Right renal pelvis (tissue), 4 donors: ENCODE measurements at regions not wholly inside any gene's neighbourhood (a gene's known extent, or its start where the extent isn't known, plus 50 kb on each side); places are given as distances from the start of the nearest gene placed in this dataset.
A peak's percentile ranks its signal among the peaks of the same experiment; 100 is the strongest.

Experiments used
- DNase-seq, 4 donors: peaks; one replicate each; pipeline ENCODE4 v3.0.0-alpha.2; 2013; ENCODE audit warnings: low read depth in 4 of 4, low spot score in 3 of 4, missing footprints in 1 of 4

DNA sequence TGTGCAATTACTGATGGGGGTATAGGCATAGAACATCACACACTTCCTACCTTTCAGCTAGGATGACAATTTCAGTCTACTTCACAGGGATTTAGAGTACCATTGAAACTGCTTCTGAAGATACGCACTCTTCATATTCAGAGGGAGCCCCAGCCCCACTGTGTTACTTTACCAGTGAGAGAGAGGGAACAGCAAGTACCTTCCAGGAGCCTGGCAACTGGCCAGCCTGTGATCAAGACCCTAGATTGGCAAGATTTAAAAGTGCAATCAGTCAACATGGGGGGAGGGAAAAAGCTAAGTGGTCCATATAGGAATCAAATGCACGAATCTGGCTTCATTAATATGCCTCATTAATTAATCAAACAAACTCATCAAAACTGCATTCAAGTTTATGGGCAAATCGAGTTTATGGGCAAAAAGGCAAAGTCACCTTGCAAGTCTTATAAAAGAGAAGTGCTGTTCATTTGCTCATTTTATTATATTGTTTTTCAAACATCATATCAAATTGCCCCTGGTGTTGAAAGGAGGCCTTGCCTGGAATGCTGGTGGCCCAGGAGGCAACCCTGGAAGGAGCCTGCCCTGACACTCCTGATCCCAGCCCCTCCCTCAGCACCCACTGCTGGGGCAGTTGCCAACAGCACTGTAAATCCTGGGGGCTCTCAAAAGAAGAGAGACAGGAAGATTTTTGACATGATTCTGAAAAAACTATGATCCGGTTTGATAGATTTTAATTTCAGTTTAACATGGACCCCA, 184.9 kb upstream of the DPT start:
- DNase-seq, result no peak

DNA sequence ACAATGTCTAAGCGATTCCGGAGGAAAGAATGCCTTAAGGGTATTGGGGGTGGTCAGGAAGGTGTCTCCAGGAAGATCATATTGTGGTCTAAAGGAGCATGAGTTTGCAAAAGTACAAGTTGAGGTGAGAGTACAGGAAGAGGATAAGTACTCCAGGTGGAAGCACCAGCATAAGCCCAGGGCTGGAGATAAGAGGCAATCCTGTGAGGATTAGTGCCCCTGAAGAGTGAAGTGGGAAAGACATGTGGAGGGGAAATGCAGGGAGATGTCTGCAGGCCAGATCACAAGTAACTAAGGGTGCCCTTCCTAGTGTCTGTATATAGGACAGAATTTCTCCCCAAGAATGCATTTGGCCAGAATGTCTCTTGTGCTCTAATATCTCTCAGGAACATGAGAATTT, 188.3 kb upstream of the DPT start:
- no peak for DNase-seq

DNA sequence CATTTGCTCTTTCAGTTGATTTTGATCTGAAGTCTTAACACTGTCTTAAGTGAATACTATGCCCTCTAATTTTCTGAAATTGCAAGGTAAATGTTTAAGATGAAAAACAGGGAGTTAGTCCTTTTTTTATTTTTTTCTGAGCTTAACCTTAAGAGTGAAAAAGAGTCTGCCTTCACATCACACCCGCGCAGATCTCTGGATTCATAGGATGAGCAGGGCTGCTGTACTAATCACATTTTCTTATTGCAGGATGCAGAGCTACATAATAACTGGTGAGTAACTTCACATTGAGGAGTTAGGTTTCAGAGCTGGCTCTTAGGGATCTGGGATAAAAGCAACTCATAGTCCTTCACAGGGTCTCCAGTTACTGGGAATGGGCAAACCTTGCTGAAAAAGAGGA, 188.7 kb upstream of the ATP1B1 start:
- no peak for DNase-seq

DNA sequence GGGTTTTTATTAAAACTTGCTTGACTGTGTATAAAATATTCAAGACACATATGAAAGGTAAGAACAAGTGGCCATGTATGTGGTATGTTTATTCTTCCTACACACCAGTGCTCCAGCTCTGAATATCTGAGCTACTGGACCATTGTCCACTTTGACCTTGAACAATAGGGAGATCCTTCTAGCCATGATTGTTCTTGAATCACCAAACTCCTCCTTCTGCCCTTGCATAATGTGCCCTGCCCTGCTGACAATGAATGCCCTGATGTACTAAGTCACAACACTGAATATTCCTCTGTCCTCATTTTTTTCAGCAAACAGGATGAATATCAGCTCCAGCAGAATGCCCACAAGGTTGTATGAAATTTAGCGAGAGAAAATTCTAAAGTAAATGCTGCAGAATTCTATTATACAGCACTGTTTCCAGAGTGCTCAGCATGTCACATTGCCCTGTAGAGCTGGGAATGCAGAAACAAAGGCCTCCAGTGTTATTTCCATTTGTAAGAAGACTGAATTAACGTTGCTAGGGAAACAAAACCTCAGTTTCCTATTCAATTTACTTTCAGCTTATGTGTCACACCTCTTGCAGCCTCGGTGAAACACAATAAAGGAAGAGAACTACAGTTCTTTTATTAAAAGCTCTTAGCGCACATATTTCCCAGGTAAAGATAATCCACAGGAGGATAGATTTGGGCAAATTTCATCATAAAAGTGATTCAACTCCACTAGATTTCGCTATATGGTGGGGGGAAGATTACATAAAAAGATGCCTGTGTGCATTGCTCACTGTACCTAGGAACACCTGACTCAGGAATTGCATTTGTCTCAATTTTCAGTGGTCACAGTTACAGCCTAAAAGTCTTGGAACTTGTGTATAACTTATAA, 187.4 kb upstream of the ATP1B1 start:
- DNase-seq, result no peak

DNA sequence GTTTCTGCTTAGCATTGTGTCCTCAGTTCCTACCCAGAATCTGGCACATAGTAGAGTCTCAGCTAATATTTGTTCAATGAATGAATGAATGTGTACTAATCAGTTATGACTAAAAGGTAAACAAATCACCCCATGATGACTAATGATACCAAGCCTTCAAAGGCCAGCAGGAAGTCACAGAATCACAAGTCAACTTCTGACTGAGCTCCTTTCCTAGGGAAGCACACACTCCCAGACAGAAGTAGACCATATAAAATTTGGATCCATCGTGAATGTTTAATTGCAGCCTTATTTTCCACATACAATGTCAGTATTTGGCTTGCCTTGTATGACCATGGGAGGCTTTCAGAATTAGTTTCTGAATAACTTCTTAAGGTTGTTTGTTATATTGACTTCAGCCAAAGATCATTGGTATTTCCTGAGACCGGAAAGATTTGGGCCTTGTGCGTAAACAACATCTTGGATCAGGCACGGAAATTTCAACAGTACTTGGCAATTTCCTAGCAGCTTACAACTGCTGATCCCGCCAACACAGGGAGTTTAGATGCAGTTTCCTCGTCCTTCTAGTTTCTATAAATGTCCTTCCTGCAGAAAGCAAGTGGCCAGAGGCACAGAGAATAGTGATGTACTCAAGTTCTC, 185.9 kb upstream of the ATP1B1 start:
- DNase-seq, result no peak

DNA sequence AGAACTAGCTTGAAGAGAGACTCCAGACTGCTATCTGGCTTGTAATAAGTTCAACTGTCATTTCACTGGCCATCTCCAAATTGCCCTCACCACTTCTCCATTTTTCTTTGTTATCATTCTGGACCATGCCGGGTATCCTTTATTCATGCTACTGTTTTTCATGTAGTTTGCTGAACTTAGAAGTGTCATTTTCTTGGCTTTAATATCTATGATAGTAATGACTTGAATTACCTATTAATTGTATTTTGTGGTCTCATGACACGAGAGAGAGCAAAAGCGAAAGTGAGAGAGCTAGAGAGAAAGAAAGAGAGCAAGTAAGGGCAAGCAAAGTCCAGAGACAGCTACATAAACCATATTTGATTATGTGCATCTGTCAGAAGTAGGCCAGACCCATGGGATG, 184.9 kb upstream of the ATP1B1 start:
- DNase-seq, result no peak

DNA sequence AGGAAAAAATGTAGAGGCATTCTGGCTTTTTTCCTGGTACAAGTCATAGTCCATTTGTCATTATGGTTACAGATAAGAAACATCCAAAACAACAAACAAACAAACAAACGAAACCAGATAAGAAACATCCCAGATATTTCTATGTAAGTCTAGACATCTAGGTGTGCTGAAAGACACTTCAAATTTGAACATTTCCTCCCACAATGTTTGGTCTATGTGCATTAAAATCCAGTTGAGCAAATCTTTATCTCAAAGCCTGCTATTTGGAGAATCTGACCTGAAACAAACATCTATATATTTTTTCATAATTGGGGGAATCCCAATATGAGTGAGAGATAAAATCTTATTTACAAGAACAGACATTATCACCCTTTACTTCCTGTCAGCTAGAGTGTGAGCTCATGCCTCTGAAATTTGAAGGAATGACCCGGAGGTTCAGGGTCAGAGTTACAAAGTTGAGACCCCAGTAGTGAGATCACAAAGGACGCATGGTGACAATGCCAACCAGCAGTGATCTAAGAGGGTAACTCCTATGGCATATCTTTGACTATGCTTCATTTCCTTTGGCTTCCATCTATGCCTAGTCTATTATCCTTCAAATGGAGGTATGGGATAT, 182.9 kb upstream of the ATP1B1 start:
- DNase-seq, result no peak

DNA sequence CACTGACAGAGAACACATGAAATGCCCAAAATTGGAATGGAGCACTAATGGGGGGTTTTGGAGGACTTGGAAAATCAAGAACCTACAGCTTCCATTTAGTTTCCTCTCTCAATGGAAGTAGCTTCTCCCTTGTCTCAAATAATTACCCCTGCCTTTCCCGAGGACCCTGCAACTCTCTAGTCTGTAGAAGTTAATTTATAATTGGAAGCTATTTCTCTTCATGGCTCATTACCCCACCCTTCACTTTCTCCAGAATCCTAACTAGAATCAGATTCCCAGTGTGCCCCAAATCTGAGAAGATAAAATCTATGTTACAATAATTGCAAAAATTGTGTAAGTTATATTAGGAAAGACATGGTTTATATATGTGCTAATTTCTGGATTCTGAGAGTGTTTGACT, 181.5 kb upstream of the ATP1B1 start:
- DNase-seq, result no peak

DNA sequence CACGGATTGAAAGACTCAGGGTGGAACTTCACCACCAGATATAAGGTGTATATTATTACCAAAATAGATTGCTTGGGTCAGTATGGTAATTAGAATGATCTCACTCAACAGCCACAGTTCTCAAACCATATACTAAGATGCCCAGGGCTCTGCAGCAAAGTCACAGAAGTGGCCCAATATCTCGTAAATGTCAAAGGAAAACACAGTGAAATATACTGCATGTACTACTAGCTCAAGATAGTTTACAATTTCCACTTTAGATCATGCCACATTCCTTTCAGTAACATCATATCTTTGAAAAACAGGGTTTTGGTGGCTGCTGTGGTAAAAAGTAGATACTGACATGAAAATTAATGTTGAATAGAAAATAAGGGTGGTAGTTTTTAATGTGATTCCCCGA, 180.3 kb upstream of the ATP1B1 start:
- DNase-seq, result no peak

DNA sequence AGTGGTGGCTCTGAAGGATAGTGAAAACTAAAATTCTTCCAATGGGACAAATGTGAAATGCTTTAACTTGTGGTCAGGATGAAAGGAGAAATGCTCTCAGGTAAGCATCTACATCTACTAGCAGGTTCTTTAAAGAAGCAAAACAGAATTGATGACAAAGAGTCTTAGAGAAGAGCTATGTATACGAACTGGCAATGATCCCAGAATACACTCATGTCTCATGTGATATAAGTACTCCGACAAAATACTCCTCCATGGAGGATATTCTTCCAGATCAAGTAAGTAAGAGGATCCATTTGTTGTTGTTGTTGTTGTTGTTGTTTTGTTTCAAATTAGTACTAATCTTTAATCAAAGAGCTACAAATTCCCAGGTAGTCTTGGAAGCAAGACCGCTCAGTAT, 174.0 kb upstream of the ATP1B1 start:
- DNase-seq, result no peak

DNA sequence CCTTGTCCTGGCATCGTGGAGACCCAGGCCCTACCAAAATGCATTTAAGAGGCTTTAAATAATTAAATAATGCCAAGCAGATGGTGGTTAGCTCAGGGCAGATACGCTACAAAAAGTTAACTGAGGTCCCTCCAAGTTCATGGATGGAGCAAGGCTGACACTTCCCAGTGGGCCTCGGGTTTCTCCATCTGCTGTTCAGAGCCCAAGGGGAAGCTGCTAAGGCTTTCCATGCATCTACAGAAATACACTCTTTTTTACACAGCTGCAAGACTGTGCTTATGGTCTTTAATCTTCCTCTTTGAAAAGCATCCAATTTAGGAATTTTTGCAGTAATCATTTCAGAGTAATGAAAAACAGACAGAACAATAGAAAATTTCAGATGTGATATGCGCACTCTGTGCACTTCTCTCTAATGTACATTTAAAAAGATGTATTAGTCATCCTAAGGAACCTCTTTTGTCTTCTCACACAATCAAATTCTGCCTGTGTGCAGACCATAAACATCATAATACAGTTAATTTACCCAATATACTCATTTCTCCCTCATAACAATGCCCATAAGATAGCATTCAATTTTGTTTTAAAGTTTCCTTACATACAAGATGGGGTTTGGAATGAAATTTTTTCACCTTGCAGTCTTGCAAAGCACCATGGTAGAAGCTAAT, 173.2 kb upstream of the ATP1B1 start:
- DNase-seq, result no peak

DNA sequence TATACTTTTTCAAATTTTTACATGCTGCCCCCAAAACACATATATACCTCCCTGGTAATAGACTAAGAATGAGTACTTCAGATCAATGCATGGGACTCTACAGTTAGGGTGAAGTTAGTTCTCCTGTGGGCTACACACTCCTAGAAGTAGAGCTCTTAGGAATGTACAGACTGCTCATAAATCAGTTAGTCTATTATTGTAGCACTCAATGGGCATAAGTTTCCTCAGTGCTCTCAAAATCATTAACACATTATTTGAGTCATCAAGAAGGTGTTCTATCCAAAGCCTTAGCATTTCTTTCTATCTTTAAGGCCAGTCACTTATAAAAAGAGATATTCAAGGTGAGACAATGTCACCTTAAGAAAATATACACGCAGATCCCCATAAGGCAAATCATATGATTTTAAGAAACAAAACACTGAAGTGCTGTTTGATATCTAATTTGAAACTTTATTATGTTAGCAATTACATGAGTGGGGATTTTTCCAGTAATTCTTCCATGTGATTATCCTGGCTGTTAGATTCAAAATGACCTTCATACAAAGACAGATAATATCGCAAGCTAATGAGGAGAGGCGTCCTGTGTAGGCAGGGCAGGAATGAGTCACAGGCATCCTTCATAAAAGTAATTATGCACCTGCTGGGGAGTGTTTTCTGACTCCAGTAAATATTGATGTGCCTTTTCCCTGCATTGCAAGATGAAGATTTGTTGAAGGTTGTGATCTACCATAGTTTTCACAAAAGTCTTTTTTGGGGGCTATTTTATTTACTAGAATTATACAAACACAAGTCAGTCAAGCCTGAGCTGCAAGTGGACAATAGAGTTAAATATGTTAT, 167.2 kb upstream of the ATP1B1 start:
- DNase-seq, result no peak

DNA sequence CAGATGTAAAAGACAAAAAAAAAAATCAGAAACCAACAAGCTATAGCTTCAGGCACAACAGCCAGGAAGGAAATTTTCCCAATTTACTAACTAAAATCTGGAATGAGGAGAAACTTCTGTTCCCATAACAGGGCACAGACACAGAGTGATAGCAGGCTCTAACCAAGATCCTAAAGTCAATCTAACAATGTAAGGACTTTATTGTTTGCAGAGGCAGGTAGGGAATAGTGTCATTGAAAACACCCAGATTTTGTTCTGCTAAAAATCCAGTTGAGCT, 166.6 kb upstream of the ATP1B1 start:
- no peak for DNase-seq

DNA sequence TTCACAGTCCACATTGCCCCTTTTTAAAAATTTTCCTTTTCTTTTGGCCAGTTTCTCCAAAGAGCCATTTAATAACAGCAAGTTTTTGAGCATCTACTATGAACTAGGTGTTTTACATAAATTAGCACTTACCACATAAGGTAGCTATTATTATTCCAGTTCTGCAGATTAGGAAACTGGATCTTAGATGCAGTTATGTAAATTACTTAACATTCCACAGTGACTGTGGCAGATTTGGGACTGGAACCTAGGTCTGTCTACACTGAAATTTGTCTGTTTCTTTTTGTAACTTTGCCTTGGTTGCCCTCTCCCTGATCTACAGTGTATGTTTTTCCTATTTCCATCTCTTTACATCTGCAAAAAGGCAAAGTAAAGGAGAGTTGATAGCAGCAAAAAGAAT, 164.8 kb upstream of the ATP1B1 start:
- no peak for DNase-seq

DNA sequence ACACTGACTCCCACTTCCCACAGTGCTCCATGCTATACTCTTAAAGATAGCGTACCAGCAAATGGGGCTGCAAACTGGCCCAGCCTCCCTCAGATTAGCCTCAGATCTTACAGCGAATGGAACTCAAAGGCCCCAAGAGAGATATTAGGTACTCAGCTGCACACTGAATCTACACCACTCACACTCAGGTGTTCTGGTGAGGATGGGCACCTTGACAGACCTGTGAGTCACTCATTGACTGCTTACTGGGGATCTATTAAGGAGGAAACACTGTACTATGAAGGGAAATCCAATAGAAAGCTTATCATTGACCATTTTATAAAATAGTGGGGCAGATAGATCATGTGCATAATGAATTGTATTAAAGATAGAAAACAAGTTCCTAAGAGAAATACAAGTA, 164.3 kb upstream of the ATP1B1 start:
- DNase-seq, result no peak

DNA sequence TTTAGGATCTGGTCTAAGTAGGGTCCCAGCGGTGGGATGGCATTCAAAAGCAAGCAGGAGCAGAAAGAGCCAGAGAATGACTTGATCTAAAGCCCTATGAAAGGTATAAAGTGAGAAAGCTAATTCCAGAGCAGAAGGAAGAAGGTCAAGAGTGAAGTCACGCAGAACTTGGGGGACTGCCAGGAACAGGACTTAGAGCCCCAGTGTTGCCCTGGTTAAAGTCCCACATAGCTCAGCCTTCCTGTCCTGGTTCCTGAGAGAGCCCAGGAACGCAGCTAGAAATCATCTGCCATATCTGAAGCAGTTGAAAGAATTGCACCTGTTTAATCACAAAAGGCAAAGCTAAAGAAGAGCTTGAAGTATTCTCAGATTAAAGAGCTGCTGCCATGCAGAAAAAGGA, 160.6 kb upstream of the ATP1B1 start:
- DNase-seq, result no peak

DNA sequence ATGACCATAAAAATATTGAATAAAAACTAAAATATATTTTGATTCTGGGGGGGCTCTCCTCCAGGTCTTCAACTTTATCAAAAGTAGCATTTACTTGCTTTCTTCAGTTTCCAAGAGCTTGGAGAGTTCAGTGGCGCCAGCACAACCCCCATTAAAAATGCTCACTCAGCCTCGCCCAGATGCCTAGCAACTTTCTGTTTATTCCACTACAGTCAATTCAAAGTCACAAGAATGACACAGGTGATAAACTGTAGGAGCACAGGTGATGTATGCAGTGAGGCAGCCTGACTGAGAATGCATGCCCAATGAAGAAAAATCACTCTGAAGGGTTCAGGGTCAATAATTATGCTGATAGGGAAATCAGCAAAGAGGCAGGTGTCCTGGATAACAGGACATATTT, 159.4 kb upstream of the ATP1B1 start:
- DNase-seq, result peak in 1 of 4 donors; percentile 31

DNA sequence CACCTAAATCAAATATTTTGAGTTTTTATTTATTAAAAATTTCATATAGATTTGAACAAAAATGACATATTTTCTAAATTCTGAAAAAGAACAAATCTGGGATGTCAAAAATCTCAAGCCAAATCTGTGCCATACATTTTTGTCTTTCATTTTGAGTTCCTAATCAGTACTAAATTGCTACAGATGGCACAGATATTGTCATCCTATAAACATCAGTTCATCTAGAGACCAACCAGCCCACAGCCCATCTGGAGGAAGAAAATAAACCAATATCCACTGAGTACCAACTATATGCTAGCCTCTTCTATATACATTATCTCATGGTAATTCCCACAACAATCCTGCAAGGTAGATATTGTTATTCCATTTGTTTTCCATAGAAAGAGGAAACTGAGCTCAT, 156.8 kb upstream of the ATP1B1 start:
- DNase-seq, result no peak

DNA sequence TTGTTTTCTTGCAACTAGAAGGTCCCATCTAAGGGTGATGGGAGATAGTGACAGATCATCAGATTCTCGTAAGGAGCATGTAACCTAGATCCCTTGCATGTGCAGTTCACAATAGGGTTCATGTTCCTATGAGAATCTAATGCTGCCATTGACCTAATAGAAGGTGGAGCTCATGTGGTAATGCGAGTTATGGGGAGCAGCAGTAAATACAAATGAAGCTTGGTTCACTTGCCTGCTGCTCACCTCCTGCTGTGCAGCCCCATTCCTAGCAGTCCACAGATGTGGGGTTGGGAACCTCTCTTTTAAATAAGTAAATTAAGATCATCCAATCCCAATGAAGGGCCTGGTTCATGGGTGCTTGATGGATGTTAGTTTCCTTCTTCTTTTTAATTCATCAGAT, 148.7 kb upstream of the ATP1B1 start:
- DNase-seq, result no peak
